ENCODE measurements at regions not wholly inside any gene's neighbourhood (a gene's known extent, or its start where the extent isn't known, plus 50 kb on each side); places are given as distances from the start of the nearest gene placed in this dataset.

DNA sequence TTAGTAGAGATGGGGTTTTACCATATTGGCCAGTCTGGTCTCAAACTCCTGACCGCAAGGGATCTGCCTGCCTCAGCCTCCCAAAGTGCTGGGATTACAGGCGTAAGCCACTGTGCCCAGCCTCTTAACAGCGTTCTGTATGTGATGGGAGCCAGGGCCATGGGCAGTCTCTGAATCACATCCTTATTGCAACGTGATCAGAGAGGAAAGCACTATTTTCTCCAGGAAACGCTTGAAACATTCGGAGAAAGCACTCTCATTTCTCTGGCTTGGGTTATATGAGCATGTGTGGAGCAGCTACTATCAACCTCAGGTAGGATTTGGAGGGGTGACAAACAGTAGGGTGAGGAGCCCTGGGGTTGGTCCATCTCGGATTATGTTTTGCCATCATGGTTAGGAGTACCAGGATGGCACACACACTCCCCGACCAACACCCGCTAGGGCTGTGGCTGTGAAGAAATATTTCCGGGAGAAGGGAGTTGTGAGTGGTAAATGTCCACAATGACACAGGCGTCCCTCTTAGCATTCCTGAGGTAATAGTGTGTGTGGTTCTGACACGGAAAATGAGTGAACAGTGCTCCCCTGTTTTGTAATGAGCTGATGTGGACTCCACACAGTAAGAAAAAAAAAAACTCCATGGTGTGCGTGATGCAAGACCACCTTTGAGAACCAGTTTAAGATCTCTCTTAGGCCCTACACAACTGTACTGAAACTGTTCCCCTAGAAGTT lies 406.2 kb upstream of the ZNF608 start:
- WGBS, 4 donors = 86 to 92% (median 87%) methylated on average over 13 of the region's 13 CpGs

DNA sequence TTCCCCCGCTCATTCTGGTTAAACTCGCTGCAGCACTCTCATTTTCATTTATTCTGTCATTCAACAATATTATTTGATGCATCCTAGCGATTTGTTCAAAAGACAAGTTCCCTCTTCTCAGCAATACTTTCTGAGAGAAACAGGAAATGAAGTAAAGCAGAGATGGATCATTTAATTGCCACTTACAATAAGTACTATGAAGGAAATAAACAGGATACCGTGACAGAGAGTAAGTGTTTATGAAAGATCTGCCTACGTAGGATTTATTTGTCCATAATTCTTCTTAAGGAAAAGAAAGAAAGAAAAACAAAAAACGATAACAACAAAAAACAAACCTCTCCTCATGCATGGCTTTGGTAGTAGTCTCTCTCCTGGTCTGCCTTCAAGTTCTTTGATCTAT lies 406.8 kb upstream of the ZNF608 start:
- Histone ChIP-seq H3K27ac (no peak overlapping the region), H3K27me3 (no peaks in the 10 kb centered on the region), H3K36me3 (no peaks in the 10 kb centered on the region), H3K4me3 (no peak overlapping the region), H3K9me3 (no peaks in the 10 kb centered on the region), H3K4me1 (peaks cover 0 to 7% (median 0%) of the 10 kb centered on the region in 12 donors)
- no peak for ATAC-seq
- no peak for DNase-seq
- intact Hi-C loops (cut with DNase I) = no loop called here
- 34 to 53% (median 43%) methylated on average over 6 of the region's 6 CpGs for WGBS, 4 donors
- no peak for TF ChIP-seq POLR2A (IDR thresholded peaks at IDR 0.05)
- TF ChIP-seq CTCF (IDR thresholded peaks at IDR 0.05) = no peak

More for the DNA sequence above, 406.2 kb upstream of the ZNF608 start:
- DNase-seq (no peak), ATAC-seq (no peak)
- H3K9me3 ChIP-seq = no peaks in the 10 kb centered on the region
- no peaks in the 10 kb centered on the region for H3K27me3 ChIP-seq
- H3K27ac ChIP-seq = no peak overlapping the region
- H3K4me3 ChIP-seq = no peak overlapping the region
- H3K4me1 ChIP-seq = peaks cover 0 to 7% (median 0%) of the 10 kb centered on the region in 12 donors
- intact Hi-C loops (cut with DNase I) = no loop called here
- no peaks in the 10 kb centered on the region for H3K36me3 ChIP-seq
- TF ChIP-seq CTCF (IDR thresholded peaks at IDR 0.05) = no peak
- no peak for TF ChIP-seq POLR2A (IDR thresholded peaks at IDR 0.05)

- Histone ChIP-seq H3K4me1 (peaks cover 0 to 7% (median 0%) of the 10 kb centered on the region in 12 donors), H3K27ac (no peak overlapping the region), H3K9me3 (no peaks in the 10 kb centered on the region), H3K27me3 (no peaks in the 10 kb centered on the region), H3K36me3 (no peaks in the 10 kb centered on the region), H3K4me3 (no peak overlapping the region)
- TF ChIP-seq POLR2A (IDR thresholded peaks at IDR 0.05) (no peak), CTCF (IDR thresholded peaks at IDR 0.05) (no peak)
- DNase-seq = no peak
- 0% methylated on average over 1 of the region's 1 CpG for WGBS, 4 donors
- no peak for ATAC-seq
- intact Hi-C loops (cut with DNase I) = no loop called here
Measured at GRCh38 chr5:125154301-125155110, 408.1 kb upstream of the ZNF608 start.

- no peaks in the 10 kb centered on the region for H3K4me1 ChIP-seq
- intact Hi-C loops (cut with DNase I) = no loop called here
- peak in 1 of 4 donors; percentile 64 for ATAC-seq
- no peaks in the 10 kb centered on the region for H3K27me3 ChIP-seq
- DNase-seq = peak in 1 of 5 donors; percentile 20
- TF ChIP-seq POLR2A (IDR thresholded peaks at IDR 0.05) = no peak
- H3K27ac ChIP-seq = no peak overlapping the region
- WGBS, 4 donors = 46 to 64% (median 57%) methylated on average over 8 to 10 of the region's 10 CpGs
- no peaks in the 10 kb centered on the region for H3K36me3 ChIP-seq
- H3K4me3 ChIP-seq = no peak overlapping the region
- peaks cover 0 to 38% (median 0%) of the 10 kb centered on the region in 12 donors for H3K9me3 ChIP-seq
Measured at GRCh38 chr5:125160787-125161502, 414.5 kb upstream of the ZNF608 start.
